B cell (primary cell): ENCODE measurements at regions not wholly inside any gene's neighbourhood (a gene's known extent, or its start where the extent isn't known, plus 50 kb on each side); places are given as distances from the start of the nearest gene placed in this dataset.

Experiments
- ATAC-seq: fragments of 200-7000 bp; cut with Tn5 transposase; one replicate; pipeline ENCODE4 v1.10.0; 2021; ENCODE audit warnings: low read depth, mild to moderate bottlenecking, moderate number of reproducible peaks, moderate library complexity
- CTCF ChIA-PET: fragments of 350-600 bp; sonication (Branson Sonifier 250); formaldehyde crosslinking; loops from one replicate; lab custom pipeline; 2021; ENCODE audit warnings: antibody characterized with exemption, inconsistent platforms; lab: Charles Lee
- POLR2A ChIA-PET: fragments of 350-600 bp; sonication (Branson Sonifier 250); formaldehyde crosslinking; loops from one replicate; lab custom pipeline; 2021; ENCODE audit warnings: antibody characterized with exemption; lab: Charles Lee
- DNase-seq: peaks from one replicate; pipeline ENCODE4 v3.0.0; 2013
- H2AFZ ChIP-seq: 2 replicates; pipeline ENCODE4 v1.6.1; 2012; ENCODE audit warnings: mild to moderate bottlenecking, low read depth, low read length; ENCODE audit not compliant: insufficient read depth, poor library complexity, severe bottlenecking
- H3K27ac ChIP-seq, 2 donors: 1 replicate in 1 of 2; 2 replicates in 1 of 2; pipeline ENCODE4 v1.5.1; 2012 to 2013; ENCODE audit warnings: low read length in 2 of 2, mild to moderate bottlenecking in 2 of 2, moderate library complexity in 1 of 2
- H3K27me3 ChIP-seq, 4 experiments: fragments of 200-600 bp in 1 of 4; sonication (generic) in 1 of 4; replicated peaks in 1 of 4; 1 replicate in 2 of 4; 2 replicates in 2 of 4; pipeline versions ENCODE4 v1.6.1 to v1.7.0; 2013 to 2016; ENCODE audit warnings: low read length in 3 of 4, mild to moderate bottlenecking in 2 of 4, mixed read lengths in 1 of 4, moderate library complexity in 1 of 4; ENCODE audit not compliant: insufficient read depth in 4 of 4, control insufficient read depth in 3 of 4; ENCODE audit errors: control extremely low read depth in 1 of 4
- H3K36me3 ChIP-seq, 2 experiments: replicated peaks in 1 of 2; 1 replicate in 1 of 2; 2 replicates in 1 of 2; pipeline versions ENCODE4 v1.6.1 to v1.7.1; 2013; ENCODE audit warnings: low read length in 1 of 2; ENCODE audit not compliant: insufficient read depth in 2 of 2, control insufficient read depth in 1 of 2; ENCODE audit errors: control extremely low read depth in 1 of 2, extremely low read depth in 1 of 2
- H3K4me1 ChIP-seq, 2 donors: fragments of 200-600 bp in 1 of 2; sonication (generic) in 1 of 2; 1 replicate in 1 of 2; 2 replicates in 1 of 2; pipeline versions ENCODE4 v1.5.1 to v1.6.1; 2013 to 2017; ENCODE audit warnings: low read length in 2 of 2; ENCODE audit not compliant: control insufficient read depth in 2 of 2, insufficient read depth in 2 of 2
- H3K4me2 ChIP-seq: replicated peaks from 2 replicates; pipeline ENCODE3; 2012; ENCODE audit warnings: mild to moderate bottlenecking, low read depth, low read length; ENCODE audit not compliant: poor library complexity, severe bottlenecking
- H3K4me3 ChIP-seq, 5 experiments: fragments of 200-600 bp in 1 of 5; sonication (generic) in 1 of 5; 1 replicate in 3 of 5; 2 replicates in 2 of 5; pipeline versions ENCODE4 v1.5.1 to v1.7.0; 2011 to 2016; ENCODE audit warnings: low read length in 4 of 5, mild to moderate bottlenecking in 4 of 5, low read depth in 2 of 5, control low read depth in 1 of 5, moderate library complexity in 1 of 5; ENCODE audit not compliant: insufficient read depth in 1 of 5; ENCODE audit errors: control extremely low read depth in 1 of 5, extremely low read depth in 1 of 5
- H3K79me2 ChIP-seq: fragments of 200-600 bp; sonication (generic); one replicate; pipeline ENCODE4 v1.6.0; 2016; ENCODE audit warnings: low read length; ENCODE audit not compliant: control insufficient read depth, insufficient read depth
- H3K9ac ChIP-seq: fragments of 200-600 bp; sonication (generic); 2 replicates; pipeline ENCODE4 v1.6.1; 2017; ENCODE audit warnings: mild to moderate bottlenecking, low read length, moderate library complexity
- H3K9me3 ChIP-seq, 3 donors: one replicate each; pipeline versions ENCODE4 v1.6.1 to v1.7.1; 2013; ENCODE audit warnings: low read length in 2 of 3; ENCODE audit not compliant: control insufficient read depth in 2 of 3, insufficient read depth in 1 of 3; ENCODE audit errors: control extremely low read depth in 1 of 3
- H4K20me1 ChIP-seq: 2 replicates; pipeline ENCODE4 v1.6.0; 2012; ENCODE audit warnings: mild to moderate bottlenecking, low read length; ENCODE audit not compliant: insufficient read depth, control insufficient read depth, poor library complexity, severe bottlenecking
- H3K27ac Mint-ChIP-seq: one replicate; pipeline ENCODE4 v1.8.0; 2021; ENCODE audit warnings: mixed read lengths
- H3K27me3 Mint-ChIP-seq: one replicate; pipeline ENCODE4 v1.8.0; 2021; ENCODE audit warnings: mixed read lengths
- H3K4me1 Mint-ChIP-seq: one replicate; pipeline ENCODE4 v1.8.0; 2021; ENCODE audit warnings: mixed read lengths
- H3K4me3 Mint-ChIP-seq: one replicate; pipeline ENCODE4 v1.8.0; 2021; ENCODE audit warnings: mixed read lengths
- H3K9me3 Mint-ChIP-seq: one replicate; pipeline ENCODE4 v1.8.0; 2022; ENCODE audit warnings: mixed read lengths; ENCODE audit not compliant: insufficient read depth
- CTCF ChIP-seq: fragments of 200-600 bp; IDR thresholded peaks from one replicate; pipeline ENCODE4 v1.8.0; 2022; ENCODE audit warnings: antibody characterized with exemption, mild to moderate bottlenecking
- EZH2 ChIP-seq: IDR thresholded peaks from 2 replicates; pipeline ENCODE4 v1.6.1; 2012; ENCODE audit warnings: borderline replicate concordance, low read depth, mild to moderate bottlenecking, moderate library complexity, low read length; ENCODE audit not compliant: insufficient read depth, poor library complexity, severe bottlenecking
- WGBS: methylation state at CpG from one replicate; pipeline ENCODE4 v1.1.5; 2013; ENCODE audit warnings: missing lambda C conversion rate; ENCODE audit not compliant: insufficient coverage; 5-methylcytosine and 5-hydroxymethylcytosine counted together
- intact Hi-C: fragments of 100-400 bp; cut with micrococcal nuclease; formaldehyde crosslinking; loops from one replicate; pipeline ENCODE4 v1.10.0; 2022

- no peak for DNase-seq
- no peak for ATAC-seq
- TF ChIP-seq CTCF (no peak), EZH2 (no peak)
- Histone ChIP-seq H4K20me1 (no peaks in the 10 kb centered on the region), H2AFZ (no peak overlapping the region), H3K4me3 (no peak overlapping the region), H3K36me3 (no peaks in the 10 kb centered on the region), H3K79me2 (no peaks in the 10 kb centered on the region), H3K27me3 (no peaks in the 10 kb centered on the region), H3K9me3 (peaks cover 0 to 1% (median 0%) of the 10 kb centered on the region in 3 donors), H3K4me2 (no peak overlapping the region), H3K4me1 (no peaks in the 10 kb centered on the region), H3K27ac (no peak overlapping the region), H3K9ac (no peak overlapping the region)
- Mint-ChIP-seq H3K4me3 (no peak overlapping the region), H3K27me3 (no peaks in the 10 kb centered on the region), H3K4me1 (no peaks in the 10 kb centered on the region), H3K27ac (no peak overlapping the region), H3K9me3 (peaks cover 3% of the 10 kb centered on the region)
- POLR2A ChIA-PET: no interaction called here
- intact Hi-C loops: no loop called here
- CTCF ChIA-PET: no interaction called here
Observed at GRCh38 chr13:89150362-89150761, 1479.2 kb downstream of the SLITRK5 start.

GRCh38 chr13:89153941-89154340 lies 1482.8 kb downstream of the SLITRK5 start:
- H3K36me3 ChIP-seq: no peaks in the 10 kb centered on the region
- H2AFZ ChIP-seq: no peak overlapping the region
- WGBS: 100% methylated on average over 4 of the region's 5 CpGs
- H3K4me2 ChIP-seq: no peak overlapping the region
- H3K4me3 Mint-ChIP-seq: no peak overlapping the region
- ChIA-PET CTCF (no interaction called here), POLR2A (no interaction called here)
- H3K27me3 ChIP-seq: no peaks in the 10 kb centered on the region
- no peaks in the 10 kb centered on the region for H3K4me1 Mint-ChIP-seq
- no peaks in the 10 kb centered on the region for H3K9me3 Mint-ChIP-seq
- no peak overlapping the region for H3K27ac ChIP-seq
- no peak for TF ChIP-seq EZH2
- no peak for TF ChIP-seq CTCF
- no peaks in the 10 kb centered on the region for H4K20me1 ChIP-seq
- ATAC-seq (no peak), DNase-seq (no peak)
- no peak overlapping the region for H3K27ac Mint-ChIP-seq
- intact Hi-C loops: no loop called here
- H3K27me3 Mint-ChIP-seq: no peaks in the 10 kb centered on the region
- H3K4me1 ChIP-seq: no peaks in the 10 kb centered on the region
- H3K79me2 ChIP-seq: no peaks in the 10 kb centered on the region
- H3K9me3 ChIP-seq: peaks cover 0 to 4% (median 1%) of the 10 kb centered on the region in 3 donors
- H3K9ac ChIP-seq: no peak overlapping the region
- no peak overlapping the region for H3K4me3 ChIP-seq
